Gastrocnemius medialis (tissue), 4 donors: ENCODE measurements at regions not wholly inside any gene's neighbourhood (a gene's known extent, or its start where the extent isn't known, plus 50 kb on each side); places are given as distances from the start of the nearest gene placed in this dataset.

Experiments
- ATAC-seq, 2 donors: fragments of 150-250 bp; one replicate each; pipeline ENCODE4 v1.9.1; 2016
- DNase-seq, 2 donors: peaks; one replicate each; pipeline ENCODE4 v3.0.0-alpha.2; 2019
- H3K27ac ChIP-seq, 4 donors: fragments of 200-600 bp; sonication (generic); 1 replicate in 1 of 4; 2 replicates in 3 of 4; pipeline ENCODE4 v1.5.1; 2016 to 2018; ENCODE audit warnings: mild to moderate bottlenecking in 2 of 4, moderate library complexity in 1 of 4
- H3K27me3 ChIP-seq, 3 donors: fragments of 200-600 bp; sonication (generic) in 2 of 3; 1 replicate in 1 of 3; 2 replicates in 2 of 3; pipeline versions ENCODE4 v1.5.1 to v1.6.0; 2016 to 2019; ENCODE audit warnings: mild to moderate bottlenecking in 1 of 3, moderate library complexity in 1 of 3
- H3K36me3 ChIP-seq, 2 donors: fragments of 200-600 bp; sonication (generic) in 1 of 2; one replicate each; pipeline ENCODE4 v1.5.1; 2017 to 2018
- H3K4me1 ChIP-seq, 2 donors: fragments of 200-600 bp; sonication (generic) in 1 of 2; one replicate each; pipeline ENCODE4 v1.5.1; 2016 to 2017; ENCODE audit warnings: mild to moderate bottlenecking in 2 of 2
- H3K4me3 ChIP-seq, 4 donors: fragments of 200-600 bp; sonication (generic) in 3 of 4; 1 replicate in 1 of 4; 2 replicates in 3 of 4; pipeline ENCODE4 v1.5.1; 2016 to 2019; ENCODE audit warnings: mild to moderate bottlenecking in 2 of 4
- H3K9me3 ChIP-seq, 3 donors: fragments of 200-600 bp; sonication (generic) in 2 of 3; 1 replicate in 1 of 3; 2 replicates in 2 of 3; pipeline ENCODE4 v1.5.1; 2016 to 2019
- CTCF ChIP-seq, 5 experiments: fragments of 450-650 bp in 3 of 5; fragments of 200-600 bp in 2 of 5; sonication (generic) in 2 of 5; IDR thresholded peaks in 4 of 5; conservative IDR thresholded peaks in 1 of 5; 1 replicate in 4 of 5; 2 replicates in 1 of 5; pipeline ENCODE4 v1.5.1; 2016 to 2019; ENCODE audit warnings: antibody characterized with exemption in 5 of 5, mild to moderate bottlenecking in 3 of 5, moderate library complexity in 3 of 5
- POLR2A ChIP-seq, 2 donors: fragments of 450-650 bp; IDR thresholded peaks; one replicate each; pipeline ENCODE4 v1.6.1; 2017; ENCODE audit warnings: antibody characterized with exemption in 2 of 2, mild to moderate bottlenecking in 2 of 2, moderate library complexity in 2 of 2
- in situ Hi-C, 4 donors: fragments of 200-750 bp; cut with MboI; loops; one replicate each; pipeline versions ENCODE4 v1.15.0 to v1.8.0; 2017; ENCODE audit warnings: low sequenced_read_pairs in 4 of 4
- intact Hi-C: fragments of 100-400 bp; cut with DNase I; formaldehyde crosslinking; loops from one replicate; pipeline ENCODE4 v1.15.1; 2023; ENCODE audit warnings: low total_unique reads

GRCh38 chr1:60665311-60665710 lies 417.1 kb upstream of the NFIA start:
- Histone ChIP-seq H3K27me3 (no peaks in the 10 kb centered on the region), H3K4me1 (no peaks in the 10 kb centered on the region), H3K9me3 (no peaks in the 10 kb centered on the region), H3K27ac (no peak overlapping the region), H3K4me3 (no peak overlapping the region), H3K36me3 (no peaks in the 10 kb centered on the region)
- no peak for ATAC-seq
- intact Hi-C loops (no loop called here), in situ Hi-C loops (no loop called here)
- TF ChIP-seq POLR2A (IDR thresholded peaks at IDR 0.05): no peak
- no peak for TF ChIP-seq CTCF (IDR thresholded peaks at IDR 0.05 in 4 of 5, conservative IDR thresholded peaks at IDR 0.05 in 1 of 5)
- DNase-seq: no peak

- in situ Hi-C loops: no loop called here
Measured at GRCh38 chr1:60664086-60664625, 418.2 kb upstream of the NFIA start.

GRCh38 chr1:60662486-60663044 lies 419.8 kb upstream of the NFIA start:
- ATAC-seq: no peak

More at GRCh38 chr1:60664086-60664625, 418.2 kb upstream of the NFIA start:
- no peak for ATAC-seq
- intact Hi-C loops: no loop called here
- TF ChIP-seq POLR2A (IDR thresholded peaks at IDR 0.05) (no peak), CTCF (IDR thresholded peaks at IDR 0.05 in 4 of 5, conservative IDR thresholded peaks at IDR 0.05 in 1 of 5) (no peak)
- H3K27ac ChIP-seq: no peak overlapping the region
- H3K4me3 ChIP-seq: no peak overlapping the region
- H3K9me3 ChIP-seq: no peaks in the 10 kb centered on the region
- H3K36me3 ChIP-seq: no peaks in the 10 kb centered on the region
- H3K4me1 ChIP-seq: no peaks in the 10 kb centered on the region
- H3K27me3 ChIP-seq: no peaks in the 10 kb centered on the region
- no peak for DNase-seq

GRCh38 chr1:60657926-60658325 lies 424.4 kb upstream of the NFIA start:
- H3K36me3 ChIP-seq: no peaks in the 10 kb centered on the region
- TF ChIP-seq POLR2A (IDR thresholded peaks at IDR 0.05) (no peak), CTCF (IDR thresholded peaks at IDR 0.05 in 4 of 5, conservative IDR thresholded peaks at IDR 0.05 in 1 of 5) (no peak)
- H3K4me1 ChIP-seq: no peaks in the 10 kb centered on the region
- DNase-seq (no peak), ATAC-seq (no peak)
- intact Hi-C loops (no loop called here), in situ Hi-C loops (no loop called here)
- H3K9me3 ChIP-seq: no peaks in the 10 kb centered on the region
- H3K27me3 ChIP-seq: no peaks in the 10 kb centered on the region
- no peak overlapping the region for H3K27ac ChIP-seq
- no peak overlapping the region for H3K4me3 ChIP-seq

More at GRCh38 chr1:60662486-60663044, 419.8 kb upstream of the NFIA start:
- TF ChIP-seq CTCF (IDR thresholded peaks at IDR 0.05 in 4 of 5, conservative IDR thresholded peaks at IDR 0.05 in 1 of 5) (no peak), POLR2A (IDR thresholded peaks at IDR 0.05) (no peak)
- Histone ChIP-seq H3K4me3 (no peak overlapping the region), H3K27ac (no peak overlapping the region), H3K36me3 (no peaks in the 10 kb centered on the region), H3K9me3 (no peaks in the 10 kb centered on the region), H3K27me3 (no peaks in the 10 kb centered on the region), H3K4me1 (no peaks in the 10 kb centered on the region)
- intact Hi-C loops: no loop called here
- in situ Hi-C loops: no loop called here
- DNase-seq: no peak
